ENCODE measurements at regions not wholly inside any gene's neighbourhood (a gene's known extent, or its start where the extent isn't known, plus 50 kb on each side); places are given as distances from the start of the nearest gene placed in this dataset.

- ATAC-seq (ENCODE audit: low FRiP score in 2 of 2) (no peak), DNase-seq (no peak)
- Histone ChIP-seq H3K27me3 (no peaks in the 10 kb centered on the region), H3K27ac (no peak overlapping the region), H3K4me3 (no peak overlapping the region), H3K36me3 (no peaks in the 10 kb centered on the region), H3K9me3 (no peaks in the 10 kb centered on the region), H3K4me1 (no peaks in the 10 kb centered on the region)
- TF ChIP-seq POLR2AphosphoS5 (IDR thresholded peaks at IDR 0.05) (no peak), EP300 (IDR thresholded peaks at IDR 0.05) (no peak), POLR2A (IDR thresholded peaks at IDR 0.05) (no peak), CTCF (IDR thresholded peaks at IDR 0.05) (no peak)
- WGBS, 2 donors, result 77 to 81% methylated on average over 4 to 7 of the region's 7 CpGs
These were observed 190.5 kb downstream of the PTPRU start for GRCh38 chr1:29426701-29427279.

- H3K4me1 ChIP-seq, result no peaks in the 10 kb centered on the region
- DNase-seq (no peak), ATAC-seq (ENCODE audit: low FRiP score in 2 of 2) (no peak)
- 89% methylated on average over 2 of the region's 2 CpGs; no CpG with 5 or more reads in 1 of the 2 donors for WGBS, 2 donors
- H3K9me3 ChIP-seq, result peaks cover 0 to 4% (median 2%) of the 10 kb centered on the region in 4 donors
- TF ChIP-seq CTCF (IDR thresholded peaks at IDR 0.05), result no peak
- TF ChIP-seq POLR2AphosphoS5 (IDR thresholded peaks at IDR 0.05), result no peak
- TF ChIP-seq POLR2A (IDR thresholded peaks at IDR 0.05), result no peak
- TF ChIP-seq EP300 (IDR thresholded peaks at IDR 0.05), result no peak
- H3K27ac ChIP-seq, result no peak overlapping the region
- H3K36me3 ChIP-seq, result no peaks in the 10 kb centered on the region
- no peak overlapping the region for H3K4me3 ChIP-seq
- no peaks in the 10 kb centered on the region for H3K27me3 ChIP-seq
These were observed 189.3 kb downstream of the PTPRU start for GRCh38 chr1:29425631-29426030.

- peaks cover 0 to 4% (median 3%) of the 10 kb centered on the region in 4 donors for H3K9me3 ChIP-seq
- ATAC-seq (ENCODE audit: low FRiP score in 2 of 2), result no peak
- 75 to 86% methylated on average over 2 of the region's 2 CpGs for WGBS, 2 donors
- no peaks in the 10 kb centered on the region for H3K36me3 ChIP-seq
- no peak overlapping the region for H3K4me3 ChIP-seq
- H3K27me3 ChIP-seq, result no peaks in the 10 kb centered on the region
- DNase-seq, result no peak
- TF ChIP-seq POLR2A (IDR thresholded peaks at IDR 0.05), result no peak
- TF ChIP-seq POLR2AphosphoS5 (IDR thresholded peaks at IDR 0.05), result no peak
- no peak for TF ChIP-seq CTCF (IDR thresholded peaks at IDR 0.05)
- no peak for TF ChIP-seq EP300 (IDR thresholded peaks at IDR 0.05)
- no peak overlapping the region for H3K27ac ChIP-seq
- no peaks in the 10 kb centered on the region for H3K4me1 ChIP-seq
These were observed 187.9 kb downstream of the PTPRU start for GRCh38 chr1:29424266-29424665.

GRCh38 chr1:29420202-29420601 is 183.9 kb downstream of the PTPRU start:
- TF ChIP-seq POLR2AphosphoS5 (IDR thresholded peaks at IDR 0.05) (no peak), CTCF (IDR thresholded peaks at IDR 0.05) (no peak), POLR2A (IDR thresholded peaks at IDR 0.05) (no peak), EP300 (IDR thresholded peaks at IDR 0.05) (no peak)
- WGBS, 2 donors, result 60 to 74% methylated on average over 2 of the region's 2 CpGs
- Histone ChIP-seq H3K4me1 (peaks cover 0 to 3% (median 0%) of the 10 kb centered on the region in 4 donors), H3K4me3 (no peak overlapping the region), H3K27ac (no peak overlapping the region), H3K27me3 (no peaks in the 10 kb centered on the region), H3K9me3 (peaks cover 0 to 4% (median 3%) of the 10 kb centered on the region in 4 donors), H3K36me3 (no peaks in the 10 kb centered on the region)
- DNase-seq, result no peak
- ATAC-seq (ENCODE audit: low FRiP score in 2 of 2), result no peak

GRCh38 chr1:29417971-29418370 is 181.6 kb downstream of the PTPRU start:
- DNase-seq, result no peak

More at GRCh38 chr1:29417971-29418370, 181.6 kb downstream of the PTPRU start:
- H3K9me3 ChIP-seq, result peaks cover 0 to 4% (median 3%) of the 10 kb centered on the region in 4 donors
- no peak for ATAC-seq (ENCODE audit: low FRiP score in 2 of 2)
- no peak overlapping the region for H3K27ac ChIP-seq
- TF ChIP-seq POLR2A (IDR thresholded peaks at IDR 0.05) (no peak), EP300 (IDR thresholded peaks at IDR 0.05) (no peak), CTCF (IDR thresholded peaks at IDR 0.05) (no peak), POLR2AphosphoS5 (IDR thresholded peaks at IDR 0.05) (no peak)
- H3K27me3 ChIP-seq, result no peaks in the 10 kb centered on the region
- 76 to 80% methylated on average over 5 of the region's 5 CpGs for WGBS, 2 donors
- H3K4me1 ChIP-seq, result peaks cover 0 to 3% (median 0%) of the 10 kb centered on the region in 4 donors
- H3K36me3 ChIP-seq, result no peaks in the 10 kb centered on the region
- no peak overlapping the region for H3K4me3 ChIP-seq

All from upper lobe of left lung (tissue), 6 donors.